GM12878 (cell line): ENCODE measurements at regions not wholly inside any gene's neighbourhood (a gene's known extent, or its start where the extent isn't known, plus 50 kb on each side); places are given as distances from the start of the nearest gene placed in this dataset.

Source experiments
- ATAC-seq: fragments of 200-7000 bp; cut with Tn5 transposase; 3 replicates; pipeline ENCODE4 v1.9.1; 2020; ENCODE audit warnings: mild to moderate bottlenecking, moderate library complexity
- BruUV-seq: library from RNA; stranded (reverse); fragments of 400-500 nt; replicated peaks from 2 replicates; lab custom pipeline; 2021; lab: Mats Ljungman, UMichigan
- CTCF ChIA-PET: fragments of 300-600 bp; sonication (Branson Sonifier 250); formaldehyde crosslinking; extraction: SDS; loops from one replicate; lab custom pipeline; 2021; ENCODE audit warnings: inconsistent platforms; lab: Yijun Ruan, JAX
- POLR2A ChIA-PET: fragments of 350-600 bp; formaldehyde crosslinking; extraction: SDS; loops from one replicate; lab custom pipeline; 2021; ENCODE audit warnings: inconsistent platforms; lab: Charles Lee
- RAD21 ChIA-PET: fragments of 300-600 bp; sonication (Branson Sonifier 250); formaldehyde crosslinking; loops from one replicate; lab custom pipeline; 2023; ENCODE audit warnings: antibody characterized with exemption; ENCODE audit not compliant: unreplicated experiment; lab: Charles Lee
- SMC1A ChIA-PET: fragments of 300-600 bp; sonication (Branson Sonifier 250); formaldehyde crosslinking; loops from one replicate; lab custom pipeline; 2023; ENCODE audit not compliant: unreplicated experiment, uncharacterized antibody; lab: Charles Lee
- DNase-seq: peaks from one replicate; pipeline ENCODE4 v3.0.0-alpha.2; 2011; ENCODE audit warnings: low read depth, low spot score
- FAIRE-seq: peaks from 3 replicates; lab custom pipeline; 2011; peaks lifted over from hg19 to GRCh38; lab: Jason Lieb, UNC
- H2AFZ ChIP-seq: 2 replicates; pipeline ENCODE4 v1.6.0; 2011; ENCODE audit warnings: low read depth, low read length, control low read depth; ENCODE audit not compliant: control insufficient read depth
- H3K27ac ChIP-seq: 2 replicates; pipeline ENCODE4 v1.5.1; 2011; ENCODE audit warnings: control low read depth; ENCODE audit not compliant: control insufficient read depth, insufficient read depth
- H3K27me3 ChIP-seq, 2 experiments: replicated peaks in 1 of 2; 2 replicates each; pipeline versions ENCODE4 v1.6.0 to v1.6.1; 2011; ENCODE audit warnings: low read length in 1 of 2; ENCODE audit not compliant: control insufficient read depth in 2 of 2, insufficient read depth in 2 of 2
- H3K36me3 ChIP-seq, 2 experiments: 2 replicates each; pipeline ENCODE4 v1.5.1; 2011; ENCODE audit warnings: low read length in 1 of 2; ENCODE audit not compliant: control insufficient read depth in 2 of 2, insufficient read depth in 2 of 2
- H3K4me1 ChIP-seq: 2 replicates; pipeline ENCODE4 v1.6.1; 2011; ENCODE audit warnings: mild to moderate bottlenecking, low read length, moderate library complexity, mixed read lengths; ENCODE audit not compliant: control insufficient read depth, insufficient read depth
- H3K4me2 ChIP-seq: 2 replicates; pipeline ENCODE4 v1.6.0; 2011; ENCODE audit warnings: control low read depth; ENCODE audit not compliant: control insufficient read depth, insufficient read depth
- H3K4me3 ChIP-seq: fragments of 200-600 bp; sonication (generic); 2 replicates; pipeline ENCODE4 v1.5.1; 2016
- H3K79me2 ChIP-seq: 2 replicates; pipeline ENCODE4 v1.6.0; 2011; ENCODE audit warnings: low read length; ENCODE audit not compliant: control insufficient read depth, insufficient read depth
- H3K9ac ChIP-seq: 2 replicates; pipeline ENCODE4 v1.8.0; 2011; ENCODE audit warnings: low read length, control low read depth, mixed read lengths; ENCODE audit not compliant: control insufficient read depth, insufficient read depth
- H3K9me3 ChIP-seq: replicated peaks from 3 replicates; pipeline ENCODE4 v1.5.1; 2011; ENCODE audit warnings: mild to moderate bottlenecking, low read length; ENCODE audit not compliant: control insufficient read depth, insufficient read depth
- H4K20me1 ChIP-seq: 2 replicates; pipeline ENCODE4 v1.6.0; 2011; ENCODE audit not compliant: control insufficient read depth, insufficient read depth
- CHD1 ChIP-seq: IDR thresholded peaks from 2 replicates; pipeline ENCODE4 v1.6.1; 2012; ENCODE audit warnings: low read depth, low read length, improper control_type of control experiment
- ESRRA ChIP-seq: IDR thresholded peaks from 2 replicates; pipeline ENCODE4 v1.6.1; 2012; ENCODE audit warnings: mild to moderate bottlenecking, low read length, improper control_type of control experiment
- FOS ChIP-seq: IDR thresholded peaks from 3 replicates; pipeline ENCODE4 v1.6.1; 2011; ENCODE audit warnings: borderline replicate concordance; ENCODE audit not compliant: insufficient read length; ENCODE audit errors: extremely low read depth
- GATAD2B ChIP-seq: fragments of 450-650 bp; conservative IDR thresholded peaks from 2 replicates; pipeline ENCODE4 v1.6.1; 2017; ENCODE audit warnings: low read depth, mild to moderate bottlenecking, moderate library complexity
- SIX5 ChIP-seq: IDR thresholded peaks from 2 replicates; pipeline ENCODE4 v1.6.1; 2011; ENCODE audit warnings: mild to moderate bottlenecking, low read depth, low read length, moderate library complexity; ENCODE audit not compliant: severe bottlenecking
- TCF7 ChIP-seq: IDR thresholded peaks from 2 replicates; pipeline ENCODE4 v1.6.1; 2014; ENCODE audit warnings: antibody characterized with exemption, borderline replicate concordance
- YBX1 ChIP-seq: fragments of 450-650 bp; IDR thresholded peaks from 2 replicates; pipeline ENCODE4 v1.6.1; 2016; ENCODE audit warnings: antibody characterized with exemption
- WGBS: methylation state at CpG from one replicate; pipeline ENCODE4 v1.1.6; 2016; ENCODE audit warnings: low lambda C conversion rate; ENCODE audit not compliant: insufficient replicate concordance, insufficient coverage; ENCODE audit errors: missing lambda C conversion rate; 5-methylcytosine and 5-hydroxymethylcytosine counted together
- in situ Hi-C: fragments of 300-500 bp; cut with MboI; formaldehyde crosslinking; loops from 9 replicates; pipeline ENCODE4 v1.14.3; 2018; ENCODE audit warnings: mixed read lengths
- intact Hi-C: fragments of 100-400 bp; cut with micrococcal nuclease; formaldehyde crosslinking; loops from one replicate; pipeline ENCODE4 v1.14.2; 2022; ENCODE audit not compliant: unreplicated experiment
- TF ChIP-seq, protein P1 (sequence below): fragments of 450-650 bp; formaldehyde crosslinking; IDR thresholded peaks from 2 replicates; pipeline ENCODE4 v1.4.0; 2022; ENCODE audit warnings: mild to moderate bottlenecking, moderate library complexity
- TF ChIP-seq, protein P2 (sequence below), 3 experiments: IDR thresholded peaks in 2 of 3; conservative IDR thresholded peaks in 1 of 3; 2 replicates each; pipeline ENCODE4 v1.5.1; 2011; ENCODE audit warnings: low read depth in 3 of 3, low read length in 3 of 3, mild to moderate bottlenecking in 3 of 3, control low read depth in 2 of 3, moderate library complexity in 2 of 3, inconsistent platforms in 1 of 3, mixed read lengths in 1 of 3; ENCODE audit not compliant: control insufficient read depth in 2 of 3, insufficient read depth in 1 of 3; ENCODE audit errors: extremely low read depth in 1 of 3
- TF ChIP-seq, protein P3 (sequence below): fragments of 450-650 bp; IDR thresholded peaks from 2 replicates; pipeline ENCODE4 v1.6.1; 2017; ENCODE audit warnings: low read depth, mild to moderate bottlenecking, moderate library complexity
- TF ChIP-seq, protein P4 (sequence below): fragments of 450-650 bp; IDR thresholded peaks from 2 replicates; pipeline ENCODE4 v1.6.1; 2016; ENCODE audit warnings: mild to moderate bottlenecking
- TF ChIP-seq, protein P5 (sequence below): IDR thresholded peaks from 2 replicates; pipeline ENCODE4 v1.6.1; 2012; ENCODE audit warnings: low read depth, low read length, improper control_type of control experiment
- TF ChIP-seq, protein P6 (sequence below): IDR thresholded peaks from 2 replicates; pipeline ENCODE4 v1.6.1; 2011; ENCODE audit warnings: borderline replicate concordance, low read depth, mild to moderate bottlenecking, moderate library complexity, mixed read lengths, low read length; ENCODE audit not compliant: insufficient read depth; ENCODE audit errors: extremely low read length

DNA sequence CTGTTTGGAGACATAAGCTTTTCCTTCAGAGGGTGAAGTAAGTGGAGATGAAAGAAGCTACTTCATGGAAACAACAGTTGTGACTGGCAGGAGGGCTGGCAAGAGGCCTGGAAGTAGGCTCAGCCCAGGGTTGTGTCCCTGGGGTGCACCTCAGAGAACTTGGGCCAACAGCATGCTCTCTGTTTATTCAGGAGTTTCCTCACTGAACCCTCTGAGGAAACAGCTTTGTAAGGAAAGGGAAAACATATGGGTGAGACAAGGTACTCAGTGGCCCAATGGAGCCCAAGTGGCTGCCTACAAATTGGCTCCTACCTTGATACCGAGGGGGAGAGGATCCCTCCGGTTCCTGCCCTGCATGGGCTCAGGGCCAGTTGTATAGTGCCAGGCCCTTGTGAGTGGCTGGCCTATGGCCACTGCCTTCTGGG, 115.5 kb upstream of the ITGA6 start:
- no peaks in the 10 kb centered on the region for H4K20me1 ChIP-seq
- intact Hi-C loops (no loop called here), in situ Hi-C loops (no loop called here)
- WGBS = 0% methylated on average over 2 of the region's 2 CpGs
- TF ChIP-seq, protein P1, sequence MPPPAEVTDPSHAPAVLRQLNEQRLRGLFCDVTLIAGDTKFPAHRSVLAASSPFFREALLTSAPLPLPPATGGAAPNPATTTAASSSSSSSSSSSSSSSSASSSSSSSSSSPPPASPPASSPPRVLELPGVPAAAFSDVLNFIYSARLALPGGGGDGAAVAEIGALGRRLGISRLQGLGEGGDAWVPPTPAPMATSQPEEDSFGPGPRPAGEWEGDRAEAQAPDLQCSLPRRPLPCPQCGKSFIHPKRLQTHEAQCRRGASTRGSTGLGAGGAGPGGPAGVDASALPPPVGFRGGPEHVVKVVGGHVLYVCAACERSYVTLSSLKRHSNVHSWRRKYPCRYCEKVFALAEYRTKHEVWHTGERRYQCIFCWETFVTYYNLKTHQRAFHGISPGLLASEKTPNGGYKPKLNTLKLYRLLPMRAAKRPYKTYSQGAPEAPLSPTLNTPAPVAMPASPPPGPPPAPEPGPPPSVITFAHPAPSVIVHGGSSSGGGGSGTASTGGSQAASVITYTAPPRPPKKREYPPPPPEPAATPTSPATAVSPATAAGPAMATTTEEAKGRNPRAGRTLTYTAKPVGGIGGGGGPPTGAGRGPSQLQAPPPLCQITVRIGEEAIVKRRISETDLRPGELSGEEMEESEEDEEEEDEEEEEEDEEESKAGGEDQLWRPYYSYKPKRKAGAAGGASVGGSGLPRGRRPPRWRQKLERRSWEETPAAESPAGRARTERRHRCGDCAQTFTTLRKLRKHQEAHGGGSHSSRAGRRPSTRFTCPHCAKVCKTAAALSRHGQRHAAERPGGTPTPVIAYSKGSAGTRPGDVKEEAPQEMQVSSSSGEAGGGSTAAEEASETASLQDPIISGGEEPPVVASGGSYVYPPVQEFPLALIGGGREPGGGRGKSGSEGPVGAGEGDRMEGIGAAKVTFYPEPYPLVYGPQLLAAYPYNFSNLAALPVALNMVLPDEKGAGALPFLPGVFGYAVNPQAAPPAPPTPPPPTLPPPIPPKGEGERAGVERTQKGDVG (CRISPR knock-in tag) = no peak
- no peak for TF ChIP-seq GATAD2B
- TF ChIP-seq, protein P2, sequence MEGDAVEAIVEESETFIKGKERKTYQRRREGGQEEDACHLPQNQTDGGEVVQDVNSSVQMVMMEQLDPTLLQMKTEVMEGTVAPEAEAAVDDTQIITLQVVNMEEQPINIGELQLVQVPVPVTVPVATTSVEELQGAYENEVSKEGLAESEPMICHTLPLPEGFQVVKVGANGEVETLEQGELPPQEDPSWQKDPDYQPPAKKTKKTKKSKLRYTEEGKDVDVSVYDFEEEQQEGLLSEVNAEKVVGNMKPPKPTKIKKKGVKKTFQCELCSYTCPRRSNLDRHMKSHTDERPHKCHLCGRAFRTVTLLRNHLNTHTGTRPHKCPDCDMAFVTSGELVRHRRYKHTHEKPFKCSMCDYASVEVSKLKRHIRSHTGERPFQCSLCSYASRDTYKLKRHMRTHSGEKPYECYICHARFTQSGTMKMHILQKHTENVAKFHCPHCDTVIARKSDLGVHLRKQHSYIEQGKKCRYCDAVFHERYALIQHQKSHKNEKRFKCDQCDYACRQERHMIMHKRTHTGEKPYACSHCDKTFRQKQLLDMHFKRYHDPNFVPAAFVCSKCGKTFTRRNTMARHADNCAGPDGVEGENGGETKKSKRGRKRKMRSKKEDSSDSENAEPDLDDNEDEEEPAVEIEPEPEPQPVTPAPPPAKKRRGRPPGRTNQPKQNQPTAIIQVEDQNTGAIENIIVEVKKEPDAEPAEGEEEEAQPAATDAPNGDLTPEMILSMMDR (IDR thresholded peaks at IDR 0.05 in 2 of 3, conservative IDR thresholded peaks at IDR 0.05 in 1 of 3; ENCODE audit: control insufficient read depth in 2 of 3, extremely low read depth in 1 of 3, insufficient read depth in 1 of 3, low read depth in 3 of 3, low read length in 3 of 3) = no peak
- TF ChIP-seq, protein P3, sequence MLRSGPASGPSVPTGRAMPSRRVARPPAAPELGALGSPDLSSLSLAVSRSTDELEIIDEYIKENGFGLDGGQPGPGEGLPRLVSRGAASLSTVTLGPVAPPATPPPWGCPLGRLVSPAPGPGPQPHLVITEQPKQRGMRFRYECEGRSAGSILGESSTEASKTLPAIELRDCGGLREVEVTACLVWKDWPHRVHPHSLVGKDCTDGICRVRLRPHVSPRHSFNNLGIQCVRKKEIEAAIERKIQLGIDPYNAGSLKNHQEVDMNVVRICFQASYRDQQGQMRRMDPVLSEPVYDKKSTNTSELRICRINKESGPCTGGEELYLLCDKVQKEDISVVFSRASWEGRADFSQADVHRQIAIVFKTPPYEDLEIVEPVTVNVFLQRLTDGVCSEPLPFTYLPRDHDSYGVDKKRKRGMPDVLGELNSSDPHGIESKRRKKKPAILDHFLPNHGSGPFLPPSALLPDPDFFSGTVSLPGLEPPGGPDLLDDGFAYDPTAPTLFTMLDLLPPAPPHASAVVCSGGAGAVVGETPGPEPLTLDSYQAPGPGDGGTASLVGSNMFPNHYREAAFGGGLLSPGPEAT = no peak
- TF ChIP-seq TCF7 = no peak
- no peak for TF ChIP-seq ESRRA
- no peak for TF ChIP-seq CHD1
- TF ChIP-seq, protein P4, sequence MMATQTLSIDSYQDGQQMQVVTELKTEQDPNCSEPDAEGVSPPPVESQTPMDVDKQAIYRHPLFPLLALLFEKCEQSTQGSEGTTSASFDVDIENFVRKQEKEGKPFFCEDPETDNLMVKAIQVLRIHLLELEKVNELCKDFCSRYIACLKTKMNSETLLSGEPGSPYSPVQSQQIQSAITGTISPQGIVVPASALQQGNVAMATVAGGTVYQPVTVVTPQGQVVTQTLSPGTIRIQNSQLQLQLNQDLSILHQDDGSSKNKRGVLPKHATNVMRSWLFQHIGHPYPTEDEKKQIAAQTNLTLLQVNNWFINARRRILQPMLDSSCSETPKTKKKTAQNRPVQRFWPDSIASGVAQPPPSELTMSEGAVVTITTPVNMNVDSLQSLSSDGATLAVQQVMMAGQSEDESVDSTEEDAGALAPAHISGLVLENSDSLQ = no peak
- TF ChIP-seq, protein P5, sequence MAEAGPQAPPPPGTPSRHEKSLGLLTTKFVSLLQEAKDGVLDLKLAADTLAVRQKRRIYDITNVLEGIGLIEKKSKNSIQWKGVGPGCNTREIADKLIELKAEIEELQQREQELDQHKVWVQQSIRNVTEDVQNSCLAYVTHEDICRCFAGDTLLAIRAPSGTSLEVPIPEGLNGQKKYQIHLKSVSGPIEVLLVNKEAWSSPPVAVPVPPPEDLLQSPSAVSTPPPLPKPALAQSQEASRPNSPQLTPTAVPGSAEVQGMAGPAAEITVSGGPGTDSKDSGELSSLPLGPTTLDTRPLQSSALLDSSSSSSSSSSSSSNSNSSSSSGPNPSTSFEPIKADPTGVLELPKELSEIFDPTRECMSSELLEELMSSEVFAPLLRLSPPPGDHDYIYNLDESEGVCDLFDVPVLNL = no peak
- TF ChIP-seq SIX5 = no peak
- no peak for TF ChIP-seq YBX1
- TF ChIP-seq, protein P6, sequence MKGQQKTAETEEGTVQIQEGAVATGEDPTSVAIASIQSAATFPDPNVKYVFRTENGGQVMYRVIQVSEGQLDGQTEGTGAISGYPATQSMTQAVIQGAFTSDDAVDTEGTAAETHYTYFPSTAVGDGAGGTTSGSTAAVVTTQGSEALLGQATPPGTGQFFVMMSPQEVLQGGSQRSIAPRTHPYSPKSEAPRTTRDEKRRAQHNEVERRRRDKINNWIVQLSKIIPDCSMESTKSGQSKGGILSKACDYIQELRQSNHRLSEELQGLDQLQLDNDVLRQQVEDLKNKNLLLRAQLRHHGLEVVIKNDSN = no peak
- no peak for TF ChIP-seq FOS
- TF ChIP-seq, all 136 proteins: peak for 0
- no peaks in the 10 kb centered on the region for H3K27me3 ChIP-seq
- no peaks in the 10 kb centered on the region for H3K79me2 ChIP-seq
- BruUV-seq = no TSS peak
- no peak for FAIRE-seq
- ATAC-seq = no peak
- no peak overlapping the region for H2AFZ ChIP-seq
- H3K4me2 ChIP-seq = no peak overlapping the region
- H3K4me3 ChIP-seq = no peak overlapping the region
- no peaks in the 10 kb centered on the region for H3K36me3 ChIP-seq
- ChIA-PET POLR2A (no interaction called here), RAD21 (no interaction called here), SMC1A (no interaction called here), CTCF (no interaction called here)
- H3K27ac ChIP-seq = no peak overlapping the region
- no peaks in the 10 kb centered on the region for H3K4me1 ChIP-seq
- H3K9me3 ChIP-seq = no peaks in the 10 kb centered on the region
- no peak overlapping the region for H3K9ac ChIP-seq
- DNase-seq = no peak
